ENCODE measurements at regions not wholly inside any gene's neighbourhood (a gene's known extent, or its start where the extent isn't known, plus 50 kb on each side); places are given as distances from the start of the nearest gene placed in this dataset.

- peak overlapping the region; percentile 29; the same call in 1 of the 2 replicates for H3K27ac ChIP-seq
- no peak for TF ChIP-seq CTCF (conservative IDR thresholded peaks at IDR 0.05)
- no peak for TF ChIP-seq ZFX (IDR thresholded peaks at IDR 0.05)
Observed at GRCh38 chr10:28785018-28785417, 107.7 kb downstream of the BAMBI start.

- no peak for TF ChIP-seq ZFX (IDR thresholded peaks at IDR 0.05)
- TF ChIP-seq CTCF (conservative IDR thresholded peaks at IDR 0.05): no peak
- H3K27ac ChIP-seq: no peak overlapping the region
Observed at GRCh38 chr10:28788252-28788651, 110.9 kb downstream of the BAMBI start.

- H3K27ac ChIP-seq: no peak overlapping the region
- TF ChIP-seq CTCF (conservative IDR thresholded peaks at IDR 0.05) (no peak), ZFX (IDR thresholded peaks at IDR 0.05) (no peak)
Observed at GRCh38 chr10:28788762-28789161, 111.4 kb downstream of the BAMBI start.

- no peak overlapping the region for H3K27ac ChIP-seq
- TF ChIP-seq CTCF (conservative IDR thresholded peaks at IDR 0.05) (no peak), ZFX (IDR thresholded peaks at IDR 0.05) (no peak)
Observed at GRCh38 chr10:28790146-28790545, 112.8 kb downstream of the BAMBI start.

- TF ChIP-seq CTCF (conservative IDR thresholded peaks at IDR 0.05) (no peak), ZFX (IDR thresholded peaks at IDR 0.05) (no peak)
- no peak overlapping the region for H3K27ac ChIP-seq
Observed at GRCh38 chr10:28793482-28793881, 116.2 kb downstream of the BAMBI start.

- H3K27ac ChIP-seq: no peak overlapping the region
- TF ChIP-seq CTCF (conservative IDR thresholded peaks at IDR 0.05): no peak
- no peak for TF ChIP-seq ZFX (IDR thresholded peaks at IDR 0.05)
Observed at GRCh38 chr10:28794986-28795385, 117.7 kb downstream of the BAMBI start.

- TF ChIP-seq CTCF (conservative IDR thresholded peaks at IDR 0.05) (no peak), ZFX (IDR thresholded peaks at IDR 0.05) (no peak)
- no peak overlapping the region for H3K27ac ChIP-seq
Observed at GRCh38 chr10:28796606-28797512, 119.5 kb downstream of the BAMBI start.
